Medulla oblongata (tissue), 1 donor: ENCODE measurements at regions not wholly inside any gene's neighbourhood (a gene's known extent, or its start where the extent isn't known, plus 50 kb on each side); places are given as distances from the start of the nearest gene placed in this dataset.
"Not testable (repeated sequence)": the region's sequence is repeated elsewhere in the genome, so short reads cannot be mapped to it uniquely, and the experiment has no call there.

Source experiments
- DNase-seq: peaks from one replicate; pipeline ENCODE4 v3.0.0-alpha.2; 2015; ENCODE audit errors: extremely low spot score

DNA sequence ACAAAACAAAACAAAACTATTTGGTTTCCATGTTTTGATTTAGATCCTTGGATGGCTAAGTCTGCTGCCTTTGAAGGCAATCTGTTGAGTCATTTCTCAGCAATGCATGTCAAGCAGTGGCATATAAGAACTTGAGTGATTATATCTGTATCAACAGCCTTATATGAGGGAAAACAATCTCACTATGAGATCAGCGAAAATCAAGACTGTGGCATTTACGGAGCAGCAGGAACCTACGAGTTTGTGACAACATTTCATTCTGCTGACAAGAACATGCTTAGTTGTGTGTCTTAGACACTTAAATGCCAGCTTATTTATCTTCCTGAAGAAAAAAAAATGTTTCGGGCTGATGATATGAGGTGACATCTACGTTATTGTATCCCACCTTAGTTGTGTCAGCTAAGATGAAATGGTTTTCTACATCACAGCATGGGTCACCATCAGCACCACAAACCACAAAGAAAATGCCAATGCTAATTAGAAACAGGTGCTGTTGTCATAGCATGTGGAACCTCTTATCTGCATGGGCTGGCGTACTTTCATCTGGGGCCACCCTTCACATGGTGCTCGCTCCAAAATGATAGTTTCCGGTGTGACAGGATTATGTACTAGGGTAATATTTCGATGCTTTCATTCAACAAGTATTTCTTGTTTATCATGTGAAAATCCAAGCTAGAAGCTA, 1085.5 kb downstream of the SORCS1 start:
- DNase-seq = no peak

DNA sequence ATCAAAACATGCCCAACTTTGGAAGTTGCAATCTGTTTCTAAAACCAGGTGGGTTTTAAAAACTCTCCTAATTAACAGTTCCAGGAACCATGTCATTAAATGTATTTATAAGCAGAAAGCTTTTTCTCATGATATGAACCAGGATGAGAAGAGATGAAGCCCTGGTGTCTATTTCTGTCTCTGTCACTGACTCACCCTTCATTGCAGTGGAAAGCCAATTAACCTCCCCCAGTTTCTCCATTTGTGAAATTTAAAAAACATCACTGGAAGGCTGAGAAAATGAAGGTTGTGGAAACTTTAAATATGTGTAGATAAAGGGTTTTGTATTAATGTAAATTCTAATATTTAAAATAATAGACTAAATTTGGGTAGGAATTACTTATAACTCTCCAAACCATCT, 1088.0 kb downstream of the SORCS1 start:
- DNase-seq = no peak

DNA sequence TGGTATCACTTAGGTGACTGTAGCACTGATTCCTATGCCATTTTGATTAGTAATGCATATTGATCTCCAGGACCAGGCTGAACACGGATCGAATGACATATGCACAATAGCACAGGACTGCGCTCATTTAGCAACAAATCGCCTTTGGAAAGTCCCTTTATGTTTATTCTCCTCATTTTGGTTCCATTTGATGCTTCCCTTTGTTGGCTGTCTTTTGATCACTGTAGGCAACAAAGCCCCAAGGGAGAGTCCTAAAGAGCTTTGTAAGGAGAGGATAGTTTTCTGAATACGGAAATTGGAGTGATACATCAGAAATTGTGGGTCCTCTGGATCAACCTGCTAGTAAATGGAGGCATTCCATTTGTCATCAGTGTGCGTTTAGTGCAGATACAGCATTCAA, 1111.4 kb downstream of the SORCS1 start:
- DNase-seq = no peak

DNA sequence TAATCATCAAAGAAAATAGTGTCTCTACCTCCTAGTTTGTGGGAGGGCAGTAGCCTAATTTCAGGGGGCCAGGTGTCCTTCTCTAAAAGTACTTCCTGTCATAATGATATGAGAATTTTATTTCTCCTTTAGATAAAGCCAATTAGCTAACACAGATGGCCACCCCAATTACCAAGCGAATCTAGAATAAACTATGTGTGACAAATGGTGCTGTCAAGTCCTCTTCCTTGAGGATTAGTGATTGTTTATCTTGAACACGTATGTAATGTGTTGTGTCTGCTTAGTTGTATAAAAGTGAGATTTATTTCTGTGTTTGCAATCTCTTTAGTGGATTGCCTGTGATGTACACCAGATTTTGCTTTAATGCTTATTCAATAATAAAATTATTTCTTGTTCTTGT, 1120.0 kb downstream of the SORCS1 start:
- DNase-seq = no peak

DNA sequence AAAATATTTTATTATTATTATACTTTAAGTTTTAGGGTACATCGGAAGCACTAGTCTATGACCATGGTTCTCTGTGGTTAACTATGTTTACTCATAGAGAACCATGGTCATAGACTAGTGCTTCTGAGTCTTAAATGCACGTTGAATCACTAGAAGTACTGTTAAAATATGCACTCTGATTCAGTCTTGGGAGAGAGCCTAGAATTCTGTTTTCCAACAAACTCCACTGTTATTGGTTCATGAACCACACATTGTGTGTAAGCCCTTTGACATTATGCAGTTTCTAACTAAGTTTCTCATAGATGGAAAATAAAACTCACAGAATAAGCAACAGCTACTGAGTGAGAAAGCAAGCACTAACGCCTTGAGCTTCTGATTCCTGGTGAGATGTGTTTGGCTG, 1120.6 kb downstream of the SORCS1 start:
- peak; percentile 8 for DNase-seq

DNA sequence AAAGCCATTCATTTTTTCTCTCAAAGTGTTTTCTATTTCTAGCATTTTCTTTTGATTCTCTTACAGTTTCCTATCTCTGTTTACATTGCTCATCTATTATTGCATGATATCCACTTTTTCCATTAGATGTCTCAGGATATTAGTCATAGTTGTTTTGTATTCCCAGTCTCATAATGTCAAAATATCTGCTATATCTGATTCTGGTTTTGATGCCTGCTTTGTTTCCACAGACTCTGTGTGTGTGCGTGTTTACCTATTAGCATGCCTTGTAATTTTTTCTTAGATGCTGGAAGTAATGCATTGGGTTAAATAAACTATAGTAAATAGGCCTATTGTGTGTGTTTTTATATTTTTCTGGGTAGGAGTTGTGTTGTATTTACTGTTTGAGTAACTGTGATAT, 1126.3 kb downstream of the SORCS1 start:
- DNase-seq = no peak

DNA sequence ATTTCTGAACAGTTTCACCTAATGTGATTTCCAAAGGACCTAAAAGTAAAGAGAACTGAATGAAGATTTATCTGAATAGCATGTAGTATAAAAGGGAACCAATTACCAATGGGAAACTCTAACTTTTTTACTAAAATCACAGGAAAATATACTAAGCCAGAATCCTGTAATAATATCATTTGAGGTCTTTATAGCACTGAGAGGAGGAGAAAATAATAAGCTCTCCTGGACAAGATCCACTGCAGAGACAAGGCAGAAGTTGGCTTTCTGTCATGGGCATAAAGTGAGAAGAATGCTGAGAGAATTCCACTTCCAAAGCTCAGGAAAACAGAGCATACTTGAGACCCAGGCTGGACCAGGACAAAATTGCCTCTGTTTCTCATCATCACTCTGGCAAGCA, 1131.4 kb downstream of the SORCS1 start:
- DNase-seq = no peak

DNA sequence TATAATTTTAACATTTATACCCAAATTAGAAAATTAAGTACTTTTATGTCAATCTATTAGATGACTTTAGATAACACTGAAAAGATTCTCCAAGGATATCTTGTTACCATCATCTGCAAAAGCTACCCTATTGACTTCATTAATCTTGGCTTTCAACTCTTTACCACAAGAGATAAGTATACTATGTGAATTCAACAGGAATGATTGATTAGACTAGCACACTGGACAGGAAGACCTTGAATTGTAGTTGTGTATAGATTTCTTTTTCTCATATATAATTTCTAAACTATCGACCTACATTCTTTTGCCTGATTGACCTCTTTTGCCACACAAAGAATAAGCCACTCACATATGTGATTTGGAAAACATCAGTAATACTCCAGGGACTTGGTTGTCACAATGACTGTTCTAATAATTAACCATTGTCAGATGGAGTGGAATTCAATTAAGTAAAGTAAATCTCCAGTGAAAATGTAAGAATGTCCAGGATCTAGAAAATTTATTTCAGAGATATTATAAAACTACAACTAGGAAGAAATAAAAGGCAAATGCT, 1132.0 kb downstream of the SORCS1 start:
- DNase-seq = no peak

DNA sequence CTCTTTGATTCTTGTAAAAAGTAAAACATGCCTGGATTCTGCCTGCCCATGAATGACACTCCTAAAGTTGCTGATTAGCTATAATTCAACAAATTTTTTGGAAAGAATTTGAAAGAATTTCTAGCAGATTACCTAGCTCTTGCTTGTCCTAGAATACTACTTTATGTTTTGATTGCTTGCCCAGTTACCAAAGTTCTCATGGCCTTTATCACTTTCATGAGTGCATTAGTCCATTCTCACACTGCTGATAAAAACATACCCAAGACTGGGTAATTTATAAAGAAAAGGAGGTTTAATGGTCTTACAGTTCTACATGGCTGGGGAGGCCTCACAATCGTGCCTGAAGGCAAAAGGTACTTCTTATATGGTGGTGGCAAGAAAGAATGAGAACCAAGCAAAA, 1137.3 kb downstream of the SORCS1 start:
- DNase-seq = no peak

DNA sequence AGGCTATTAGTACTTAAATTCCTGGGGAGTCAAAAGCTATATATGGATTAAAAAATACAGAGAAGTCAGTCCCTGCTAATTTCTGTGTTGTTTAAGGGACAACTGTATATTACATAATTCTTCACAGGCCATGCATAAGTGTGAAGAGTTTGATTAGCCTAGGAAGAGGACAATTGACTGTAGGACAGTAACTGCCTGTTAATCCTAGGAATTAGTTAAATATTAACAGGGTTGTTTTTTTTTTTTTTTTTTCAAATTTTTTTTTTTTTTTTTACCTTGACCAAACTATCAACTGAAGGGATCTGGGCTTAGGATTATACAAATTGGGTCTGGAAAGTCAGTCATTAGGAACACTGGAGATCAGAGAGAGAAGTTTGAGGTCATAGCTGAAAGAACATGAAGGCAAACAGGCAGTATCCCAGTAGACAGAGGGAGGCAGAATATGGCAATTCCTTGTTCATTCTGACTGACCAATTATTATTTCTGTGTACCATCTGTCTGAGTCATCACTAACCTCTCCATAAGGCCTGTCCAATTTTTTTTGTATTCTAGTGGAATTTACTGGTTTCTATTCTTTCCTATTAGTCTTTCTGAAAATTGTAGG, 1139.2 kb downstream of the SORCS1 start:
- DNase-seq = no peak

DNA sequence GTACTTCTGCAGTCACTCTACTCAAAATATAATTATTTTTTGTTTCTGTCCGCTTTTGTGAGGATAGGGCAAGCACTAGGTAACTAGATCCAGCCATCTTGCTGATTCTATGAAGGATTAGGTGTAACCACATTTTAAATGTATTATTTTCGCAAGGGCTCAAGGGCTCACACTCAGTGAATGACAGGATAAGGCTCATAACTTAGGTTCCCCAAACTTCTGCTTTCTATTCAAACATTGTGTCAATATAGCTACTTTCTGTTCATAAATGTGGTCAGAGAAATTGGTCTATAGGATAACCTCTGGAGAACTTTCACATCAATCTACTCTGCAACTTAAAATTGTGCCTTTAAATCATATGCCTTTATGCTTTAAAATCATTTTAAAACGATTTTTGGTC, 1141.2 kb downstream of the SORCS1 start:
- DNase-seq = no peak

DNA sequence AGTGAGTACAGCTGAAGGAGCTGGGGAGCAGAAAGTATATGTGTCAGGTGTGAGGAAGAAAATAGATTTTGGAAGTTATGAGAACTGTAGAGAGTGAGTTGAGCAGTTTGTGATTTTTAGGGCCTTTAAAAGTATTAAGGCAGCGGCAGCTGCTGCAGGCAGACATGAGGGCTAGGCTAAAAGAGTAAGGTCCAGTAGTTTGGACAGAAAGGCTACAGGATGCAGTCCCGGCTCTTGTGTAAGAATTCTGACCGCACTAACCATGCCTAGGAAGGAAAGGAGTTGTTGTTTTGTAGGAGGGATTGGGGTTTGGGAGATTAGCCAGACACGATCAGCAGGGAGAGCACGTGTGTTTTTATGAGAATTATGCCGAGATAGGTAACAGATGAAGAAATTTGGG, 1144.9 kb downstream of the SORCS1 start:
- not testable (repeated sequence) for DNase-seq

DNA sequence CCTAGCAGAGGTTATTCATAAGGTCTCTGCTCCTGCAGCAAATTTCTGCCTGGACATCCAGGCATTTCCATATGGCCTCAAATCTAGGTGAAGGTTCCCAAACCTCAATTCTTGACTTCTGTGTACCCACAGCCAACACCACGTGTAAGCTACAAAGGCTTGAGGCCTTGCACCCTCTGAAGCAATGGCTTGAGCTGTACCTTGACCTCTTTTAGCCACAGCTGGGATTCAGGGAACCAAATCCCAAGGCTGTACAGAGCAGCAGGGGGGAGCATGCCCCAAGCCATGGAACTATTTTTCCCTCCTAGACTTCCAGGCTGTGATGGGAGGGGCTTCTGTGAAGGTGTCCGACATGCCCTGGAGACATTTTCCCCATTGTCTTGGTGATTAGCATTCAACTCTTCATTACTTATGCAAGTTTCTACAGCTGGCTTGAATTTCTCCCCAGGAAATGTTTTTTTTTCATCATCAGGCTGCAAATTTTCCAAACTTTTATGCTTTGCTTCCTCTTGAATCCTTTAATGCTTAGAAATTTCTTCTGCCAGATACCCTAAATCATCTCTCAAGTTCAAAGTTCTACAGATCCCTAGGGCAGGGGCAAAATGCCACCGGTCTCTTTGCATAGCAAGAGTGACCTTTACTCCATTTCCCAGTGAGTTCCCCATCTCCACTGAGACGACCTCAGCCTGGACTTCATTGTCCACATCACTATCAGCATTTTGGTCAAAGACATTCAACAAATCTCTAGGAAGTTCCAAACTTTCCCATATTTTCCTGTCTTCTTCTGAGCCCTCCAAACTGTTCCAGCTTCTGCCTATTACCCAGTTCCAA, 1148.9 kb downstream of the SORCS1 start:
- DNase-seq = not testable (repeated sequence)

DNA sequence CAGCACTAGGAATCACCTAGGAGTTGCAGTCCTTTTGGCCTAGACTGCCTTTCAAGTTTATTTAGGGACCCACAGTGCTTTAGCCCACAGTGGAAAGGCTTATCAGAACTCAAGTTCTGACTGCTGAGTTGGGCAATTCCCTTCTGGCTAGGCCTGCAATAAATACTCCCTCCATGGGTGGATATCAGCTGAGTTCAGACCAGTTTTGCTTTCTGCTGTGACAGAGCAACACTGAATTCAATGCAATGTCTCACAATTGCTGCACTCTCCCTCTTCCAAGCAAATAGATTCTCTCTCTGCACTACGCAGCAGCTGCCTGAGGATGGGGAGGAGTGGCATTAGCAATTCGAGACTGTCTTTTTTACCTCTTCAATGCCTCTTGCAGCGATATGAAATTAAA, 1153.3 kb downstream of the SORCS1 start:
- DNase-seq = no peak

DNA sequence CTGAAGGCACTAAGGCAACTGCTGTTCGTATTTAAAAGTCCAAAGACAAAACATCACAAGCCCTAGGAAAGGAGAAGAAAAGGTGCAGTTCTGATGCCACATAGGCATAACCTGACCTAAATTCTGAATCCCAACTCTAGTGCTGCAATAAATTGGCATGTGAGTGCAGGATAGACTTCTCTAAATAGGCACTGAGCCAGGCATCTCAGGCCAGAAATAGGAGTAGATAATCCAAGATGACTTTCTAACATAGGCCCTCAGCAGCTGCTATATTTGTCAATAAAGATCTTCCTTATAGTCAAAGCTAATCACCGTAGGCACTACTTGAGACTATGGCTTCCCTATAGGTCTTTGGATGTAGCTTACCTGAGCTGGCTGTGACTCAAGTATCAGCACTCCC, 1163.8 kb downstream of the SORCS1 start:
- no peak for DNase-seq

DNA sequence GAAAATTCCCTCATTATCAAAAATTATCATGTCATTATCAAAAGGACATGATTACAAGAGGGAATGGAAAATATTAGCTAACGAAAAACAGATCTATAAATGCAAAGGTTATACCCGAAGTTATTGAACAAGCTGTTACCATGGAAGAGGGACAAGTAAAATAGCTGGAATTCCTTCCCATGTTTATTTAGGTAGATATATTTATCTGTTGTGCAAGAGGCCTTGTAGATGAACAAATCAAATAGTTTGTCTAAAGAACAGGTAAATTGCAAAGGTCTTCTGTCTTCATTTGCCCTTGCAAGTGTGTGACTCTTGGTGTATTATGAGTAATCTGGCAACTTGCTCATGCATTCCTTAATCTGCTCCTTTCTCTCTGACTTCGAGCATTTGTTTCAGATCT, 1170.9 kb downstream of the SORCS1 start:
- no peak for DNase-seq

DNA sequence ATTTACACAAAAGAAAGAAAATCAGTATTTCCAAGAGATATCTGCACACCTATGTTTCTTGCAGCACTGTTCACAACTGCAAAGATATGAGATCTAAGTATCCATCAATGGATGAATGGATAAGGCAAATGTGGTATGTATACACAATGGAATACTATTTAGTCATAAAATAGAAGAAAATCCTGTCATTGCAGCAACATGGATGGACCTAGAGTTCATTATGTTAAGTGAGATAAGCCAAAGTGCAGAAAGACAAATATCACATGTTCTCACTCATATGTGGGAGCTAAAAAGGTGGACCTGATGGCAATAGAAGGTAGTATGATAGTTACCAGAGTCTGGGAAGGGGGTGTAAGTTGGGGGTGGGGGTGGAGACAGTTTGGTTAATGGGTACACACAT, 1171.6 kb downstream of the SORCS1 start:
- no peak for DNase-seq

DNA sequence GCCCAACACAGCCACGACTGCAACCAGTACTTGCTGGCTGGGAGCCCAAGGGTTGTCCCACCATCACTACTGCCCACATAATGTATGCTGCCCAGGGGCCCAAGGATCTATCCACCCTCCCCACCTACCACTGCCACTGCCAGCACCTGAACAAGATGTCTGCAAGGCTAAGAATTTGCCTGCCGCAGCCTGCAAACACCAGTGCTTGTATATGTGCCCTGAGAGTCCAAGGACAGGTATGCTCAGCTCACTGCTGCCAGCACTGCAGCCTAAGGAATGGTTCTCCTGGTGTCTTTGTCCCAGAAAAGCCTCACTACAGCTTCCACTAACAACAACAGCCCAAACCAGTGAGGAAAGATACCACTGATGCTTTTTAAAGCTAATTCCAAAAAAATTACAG, 1174.0 kb downstream of the SORCS1 start:
- DNase-seq = no peak

DNA sequence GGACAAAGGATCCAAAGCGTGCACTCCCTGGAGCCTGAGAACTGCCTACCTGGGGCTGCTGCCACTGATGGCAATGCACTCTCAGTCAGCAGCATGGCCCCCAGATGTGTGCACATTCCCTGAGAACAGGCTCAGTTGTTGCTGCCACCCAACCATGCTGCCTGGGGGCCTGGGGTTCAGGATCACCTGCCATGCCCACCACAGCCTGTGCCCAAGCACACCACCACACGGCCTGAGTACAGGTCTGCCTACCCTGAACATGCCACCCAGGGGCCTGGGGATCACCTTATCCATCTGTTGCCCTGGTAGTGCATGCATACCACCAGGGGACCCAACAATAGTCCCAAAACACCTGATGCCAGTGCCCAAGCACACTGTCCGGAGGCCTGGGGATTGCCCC, 1174.5 kb downstream of the SORCS1 start:
- no peak for DNase-seq

DNA sequence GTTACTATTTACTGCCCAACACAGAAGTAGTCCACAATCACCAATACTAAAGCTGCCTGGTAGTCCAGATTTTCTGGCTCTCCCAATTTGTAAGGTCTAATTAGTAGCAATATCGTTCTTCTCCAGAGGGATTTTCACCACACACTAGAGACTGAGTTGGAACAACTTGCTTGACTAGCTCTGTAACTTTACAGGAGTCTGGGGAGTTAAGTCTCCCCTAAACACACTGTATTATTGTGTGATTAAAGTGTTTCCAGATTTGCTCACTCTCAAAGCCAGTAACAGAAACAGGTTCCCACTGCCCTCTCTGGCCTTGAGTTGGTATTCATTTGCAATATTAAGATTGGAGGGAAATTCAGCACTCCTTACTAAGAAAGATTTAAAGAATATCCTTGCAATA, 1175.7 kb downstream of the SORCS1 start:
- DNase-seq = no peak

DNA sequence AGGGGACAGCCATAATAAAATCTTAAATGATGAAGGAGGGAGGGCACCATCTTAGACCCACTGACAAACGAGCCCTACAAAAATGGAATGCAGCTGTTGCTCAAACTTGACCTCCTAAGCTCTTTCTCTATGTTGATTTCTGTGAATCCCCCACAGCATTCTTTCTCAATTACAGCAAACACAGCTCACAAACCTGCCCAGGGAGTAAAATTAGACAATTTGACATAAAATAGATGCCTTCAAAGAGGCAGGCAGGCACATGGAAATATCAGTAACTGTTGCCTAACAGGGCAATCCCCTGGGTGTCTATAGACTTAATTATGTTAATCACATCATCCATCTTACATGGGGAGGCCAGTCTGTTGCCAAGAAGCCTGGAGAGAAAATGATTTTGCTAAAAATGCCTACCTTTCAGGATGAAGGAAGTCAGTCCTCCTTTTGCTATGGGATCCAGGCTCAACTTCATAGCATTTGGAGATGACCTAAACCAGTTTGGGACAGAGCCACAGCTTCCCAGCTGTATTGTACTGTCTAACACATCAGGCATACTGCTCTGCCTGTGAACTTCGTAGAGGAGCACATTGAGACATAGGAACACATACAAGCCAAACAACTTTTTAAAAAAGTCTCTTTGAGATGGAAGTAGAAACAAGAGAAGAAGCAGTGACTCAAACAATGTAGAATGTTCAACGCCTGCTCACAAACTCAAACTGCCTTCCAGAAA, 1177.4 kb downstream of the SORCS1 start:
- DNase-seq = no peak

DNA sequence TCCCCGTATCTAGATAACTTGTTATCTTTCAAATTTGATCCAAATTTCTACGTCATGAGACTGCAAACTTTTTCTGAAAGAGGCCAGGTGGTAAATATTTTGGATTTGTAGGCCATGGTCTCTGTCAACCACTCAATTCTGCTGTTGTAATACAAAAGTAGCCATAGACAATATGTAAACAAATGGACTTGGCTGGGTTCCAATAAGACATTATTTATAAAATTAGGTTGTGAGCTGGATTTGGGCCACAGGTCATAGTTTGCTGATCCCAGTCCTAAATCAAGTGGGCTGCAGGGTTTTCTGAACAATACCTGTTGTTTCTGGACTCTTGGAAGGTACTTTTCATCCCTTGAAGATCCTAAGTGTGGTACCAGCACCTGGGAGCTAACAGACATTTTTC, 1178.0 kb downstream of the SORCS1 start:
- DNase-seq = no peak
